Activated naive CD4-positive, alpha-beta T cell treated with anti-CD3 and anti-CD28 coated beads, Interleukin-2, amount 50 U/mL, for 24 hours (primary cell): ENCODE measurements at regions not wholly inside any gene's neighbourhood (a gene's known extent, or its start where the extent isn't known, plus 50 kb on each side); places are given as distances from the start of the nearest gene placed in this dataset.

ENCODE experiments used
- H3K27ac Mint-ChIP-seq: one replicate; pipeline ENCODE4 v1.8.0; 2021; ENCODE audit warnings: mild to moderate bottlenecking, mixed read lengths
- H3K27me3 Mint-ChIP-seq: one replicate; pipeline ENCODE4 v1.8.0; 2021; ENCODE audit warnings: mixed read lengths
- H3K36me3 Mint-ChIP-seq: one replicate; pipeline ENCODE4 v1.8.0; 2021; ENCODE audit warnings: mixed read lengths
- H3K4me1 Mint-ChIP-seq: one replicate; pipeline ENCODE4 v1.8.0; 2021; ENCODE audit warnings: mixed read lengths
- H3K4me3 Mint-ChIP-seq: one replicate; pipeline ENCODE4 v1.8.0; 2021; ENCODE audit warnings: mild to moderate bottlenecking, mixed read lengths
- H3K9me3 Mint-ChIP-seq: one replicate; pipeline ENCODE4 v1.8.0; 2021; ENCODE audit warnings: mixed read lengths

DNA sequence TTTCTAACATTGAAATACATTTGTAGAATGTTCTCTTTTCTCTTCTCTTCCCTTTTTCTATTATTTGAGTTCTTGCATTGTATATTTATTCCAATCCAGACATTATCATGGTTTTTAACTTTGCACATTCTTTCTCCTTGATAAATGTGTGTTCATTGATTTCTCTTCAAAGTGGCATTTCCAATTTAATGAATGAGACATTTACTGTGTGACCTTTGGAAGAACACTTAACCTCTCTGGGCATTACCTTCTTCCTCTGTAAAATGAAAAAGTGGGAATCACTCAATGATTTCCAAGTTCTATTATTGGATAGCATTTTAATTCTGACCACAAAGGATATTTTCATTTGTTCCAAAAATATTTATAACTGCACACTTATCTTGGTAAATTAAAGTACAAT lies 1095.8 kb downstream of the GALC start:
- Mint-ChIP-seq H3K9me3 (no peaks in the 10 kb centered on the region), H3K36me3 (no peaks in the 10 kb centered on the region), H3K4me3 (no peak overlapping the region), H3K4me1 (no peaks in the 10 kb centered on the region), H3K27me3 (no peaks in the 10 kb centered on the region), H3K27ac (no peak overlapping the region)

DNA sequence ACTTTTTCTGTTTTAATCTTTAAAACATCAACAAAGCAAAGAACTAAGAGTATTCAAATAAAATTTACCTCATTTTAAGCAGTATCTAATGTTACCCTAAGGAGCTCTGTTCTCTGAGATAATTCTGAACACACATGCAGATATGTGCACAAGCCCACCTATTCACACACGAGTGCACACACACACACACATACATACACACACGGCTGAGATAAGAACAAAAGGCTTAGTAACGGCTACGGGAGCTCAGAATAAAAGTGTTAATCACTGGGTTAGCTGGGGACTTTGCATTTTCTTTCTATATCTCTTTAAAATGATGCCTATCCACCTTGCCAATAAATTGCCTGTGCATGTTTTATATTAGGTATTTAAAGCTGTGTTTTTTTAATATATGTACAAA lies 1096.3 kb downstream of the GALC start:
- Mint-ChIP-seq H3K27ac (no peak overlapping the region), H3K27me3 (no peaks in the 10 kb centered on the region), H3K9me3 (no peaks in the 10 kb centered on the region), H3K4me3 (no peak overlapping the region), H3K36me3 (no peaks in the 10 kb centered on the region), H3K4me1 (no peaks in the 10 kb centered on the region)

DNA sequence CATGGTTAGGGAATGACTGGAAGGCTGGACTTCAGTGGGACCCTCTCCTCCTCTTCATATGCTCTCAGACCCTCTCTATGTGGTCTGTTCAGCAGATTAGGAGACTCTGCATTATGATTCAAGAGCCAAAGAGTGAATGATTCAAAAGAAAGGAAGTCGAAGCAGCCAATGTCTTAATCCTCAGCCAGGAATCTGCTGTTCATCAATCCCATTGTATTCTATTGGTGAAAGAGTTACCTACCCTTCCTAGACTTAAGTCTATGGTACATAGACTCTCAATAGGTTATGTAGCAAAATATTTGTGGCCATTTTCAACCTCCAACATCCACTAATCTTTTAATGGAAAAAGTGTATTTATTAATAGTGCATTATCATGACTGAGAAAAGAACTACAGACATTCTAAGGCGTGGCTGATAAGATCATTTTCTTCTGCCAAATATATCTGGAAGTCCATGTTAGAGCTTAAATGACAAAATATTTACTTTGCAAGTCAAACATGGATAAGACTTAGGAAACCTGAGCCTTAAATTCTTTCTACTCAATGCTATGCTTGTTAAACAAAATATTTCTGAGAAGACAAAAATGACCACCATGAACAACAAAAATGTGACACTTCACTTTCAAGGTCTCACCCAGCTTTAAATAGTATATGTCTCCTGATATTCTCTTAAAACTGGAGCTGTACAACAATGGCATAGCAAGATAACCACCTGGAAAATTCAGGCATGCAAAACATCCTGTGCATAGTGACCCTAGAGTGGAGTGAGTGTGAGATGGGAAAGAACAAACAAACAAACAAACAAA lies 1100.6 kb downstream of the GALC start:
- Mint-ChIP-seq H3K36me3 (no peaks in the 10 kb centered on the region), H3K9me3 (peaks cover 14% of the 10 kb centered on the region), H3K27me3 (no peaks in the 10 kb centered on the region), H3K4me1 (no peaks in the 10 kb centered on the region), H3K4me3 (no peak overlapping the region), H3K27ac (no peak overlapping the region)

DNA sequence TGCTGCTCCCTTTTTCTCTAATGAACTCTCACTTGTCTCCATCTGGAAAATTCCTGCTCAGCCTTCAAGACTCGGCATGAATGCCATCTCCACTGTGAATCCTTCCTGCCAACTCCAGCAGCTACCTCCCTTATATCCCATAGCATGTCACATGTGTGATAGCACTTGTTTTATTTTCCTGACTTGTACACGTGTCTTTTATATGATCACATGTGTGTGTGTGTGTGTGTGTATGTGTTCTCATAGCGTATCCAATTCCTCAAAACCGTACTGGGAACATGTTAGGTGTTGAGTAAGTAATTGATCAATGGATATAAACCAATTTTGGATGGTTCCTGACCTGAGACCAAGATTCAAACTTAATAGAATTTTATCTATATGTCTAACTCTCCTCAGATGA lies 1107.7 kb downstream of the GALC start:
- Mint-ChIP-seq H3K4me3 (no peak overlapping the region), H3K27me3 (no peaks in the 10 kb centered on the region), H3K36me3 (no peaks in the 10 kb centered on the region), H3K27ac (no peak overlapping the region), H3K4me1 (no peaks in the 10 kb centered on the region), H3K9me3 (peaks cover 11% of the 10 kb centered on the region)

DNA sequence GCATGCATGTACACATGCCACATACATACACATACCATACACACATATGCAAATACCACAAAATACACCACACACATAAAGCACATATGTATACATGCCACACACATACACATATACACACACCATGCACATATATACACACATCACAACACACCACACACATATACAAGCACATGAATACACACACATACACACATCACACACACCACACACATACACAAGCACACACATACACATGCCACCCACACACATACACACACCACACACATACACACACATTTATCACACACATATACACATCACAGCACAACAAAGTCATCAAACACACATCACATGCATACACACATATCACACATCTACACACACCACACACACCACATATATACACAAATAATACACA lies 1108.5 kb downstream of the GALC start:
- H3K27me3 Mint-ChIP-seq, result no peaks in the 10 kb centered on the region
- H3K4me1 Mint-ChIP-seq, result no peaks in the 10 kb centered on the region
- peaks cover 4% of the 10 kb centered on the region for H3K9me3 Mint-ChIP-seq
- no peaks in the 10 kb centered on the region for H3K36me3 Mint-ChIP-seq
- H3K4me3 Mint-ChIP-seq, result no peak overlapping the region
- no peak overlapping the region for H3K27ac Mint-ChIP-seq

DNA sequence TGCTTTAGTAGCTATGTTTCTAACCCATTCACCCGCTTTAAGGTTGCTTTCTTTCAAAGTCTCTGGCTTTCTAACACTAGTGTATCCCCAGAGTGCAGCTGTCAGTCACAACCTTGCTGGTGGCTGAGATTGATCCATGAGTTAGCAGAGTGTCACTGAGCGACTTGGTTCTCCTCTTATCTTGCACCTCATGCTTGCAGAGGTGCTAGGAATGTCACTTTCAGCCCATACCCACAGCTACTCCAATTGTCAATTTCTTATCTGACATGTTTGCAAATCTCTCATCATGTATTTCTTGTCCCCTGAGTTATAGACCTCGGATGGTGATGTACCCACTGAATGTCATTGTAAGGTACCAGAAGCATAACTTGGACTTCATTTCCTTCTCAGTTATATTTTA lies 1110.2 kb downstream of the GALC start:
- no peaks in the 10 kb centered on the region for H3K4me1 Mint-ChIP-seq
- peaks cover 4% of the 10 kb centered on the region for H3K9me3 Mint-ChIP-seq
- H3K27ac Mint-ChIP-seq, result no peak overlapping the region
- H3K36me3 Mint-ChIP-seq, result no peaks in the 10 kb centered on the region
- H3K4me3 Mint-ChIP-seq, result no peak overlapping the region
- H3K27me3 Mint-ChIP-seq, result no peaks in the 10 kb centered on the region

DNA sequence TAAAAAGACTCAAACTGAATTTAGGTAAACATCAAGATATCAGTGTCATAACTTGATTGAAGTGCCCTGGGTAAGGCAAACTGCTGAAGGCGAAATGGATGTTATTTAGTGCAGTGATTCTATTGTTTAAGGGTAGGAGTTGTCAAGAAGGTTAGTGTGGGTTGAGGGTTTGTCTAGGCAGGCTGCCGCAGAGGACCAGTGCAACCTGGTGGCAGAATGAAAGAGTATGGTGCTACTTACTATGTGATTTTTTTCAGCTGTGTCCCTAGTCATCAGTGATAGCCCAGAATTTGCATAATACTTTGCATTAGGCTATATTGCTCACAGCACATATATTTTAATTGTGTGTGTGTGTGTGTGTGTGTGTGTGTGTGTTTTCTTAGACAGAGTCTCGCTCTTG lies 1127.0 kb downstream of the GALC start:
- Mint-ChIP-seq H3K4me3 (no peak overlapping the region), H3K27ac (no peak overlapping the region)

DNA sequence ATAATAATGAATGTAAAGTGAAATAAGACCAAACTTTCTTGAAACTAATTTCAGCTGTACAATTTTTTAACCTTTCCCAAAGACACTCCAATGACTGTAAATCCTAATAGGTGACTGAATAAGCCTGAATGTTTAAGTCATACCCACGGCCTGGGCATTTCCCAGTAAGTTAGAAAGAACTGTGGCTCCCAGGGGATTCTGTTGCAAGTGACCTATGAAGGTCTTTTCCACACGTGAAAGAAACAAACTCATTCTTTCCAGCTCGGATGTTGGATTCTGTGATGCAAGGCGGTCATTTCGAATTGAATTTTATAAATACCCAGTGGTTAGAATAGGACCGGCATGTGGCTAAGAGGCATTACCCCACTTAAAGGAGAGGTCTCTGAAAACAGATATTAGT lies 1134.4 kb downstream of the GALC start:
- Mint-ChIP-seq H3K27ac (no peak overlapping the region), H3K9me3 (peaks cover 3% of the 10 kb centered on the region), H3K4me3 (no peak overlapping the region), H3K27me3 (no peaks in the 10 kb centered on the region), H3K36me3 (no peaks in the 10 kb centered on the region), H3K4me1 (no peaks in the 10 kb centered on the region)

More for the DNA sequence above, 1127.0 kb downstream of the GALC start:
- Mint-ChIP-seq H3K4me1 (no peaks in the 10 kb centered on the region), H3K27me3 (no peaks in the 10 kb centered on the region), H3K9me3 (no peaks in the 10 kb centered on the region), H3K36me3 (no peaks in the 10 kb centered on the region)

DNA sequence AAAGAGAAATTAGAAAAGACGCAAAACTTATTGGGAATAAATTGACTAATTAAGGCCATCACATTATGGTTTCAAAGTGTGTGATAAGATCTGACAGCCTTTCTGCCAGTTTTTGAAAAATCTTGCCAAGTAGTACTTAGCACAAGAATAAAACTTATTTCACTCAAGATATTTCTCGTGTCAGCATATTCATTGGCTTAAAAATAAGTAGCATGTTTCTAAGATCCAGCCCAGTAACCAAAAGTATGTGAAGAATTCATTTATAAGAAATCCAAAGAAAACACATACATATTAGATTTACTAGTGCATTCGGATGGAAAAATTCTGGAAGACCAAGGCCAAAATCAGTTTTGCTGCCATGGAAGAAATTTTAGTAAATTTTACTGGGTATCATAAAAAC lies 1135.0 kb downstream of the GALC start:
- Mint-ChIP-seq H3K27ac (no peak overlapping the region), H3K4me1 (no peaks in the 10 kb centered on the region), H3K27me3 (no peaks in the 10 kb centered on the region), H3K4me3 (no peak overlapping the region), H3K36me3 (no peaks in the 10 kb centered on the region), H3K9me3 (peaks cover 8% of the 10 kb centered on the region)

DNA sequence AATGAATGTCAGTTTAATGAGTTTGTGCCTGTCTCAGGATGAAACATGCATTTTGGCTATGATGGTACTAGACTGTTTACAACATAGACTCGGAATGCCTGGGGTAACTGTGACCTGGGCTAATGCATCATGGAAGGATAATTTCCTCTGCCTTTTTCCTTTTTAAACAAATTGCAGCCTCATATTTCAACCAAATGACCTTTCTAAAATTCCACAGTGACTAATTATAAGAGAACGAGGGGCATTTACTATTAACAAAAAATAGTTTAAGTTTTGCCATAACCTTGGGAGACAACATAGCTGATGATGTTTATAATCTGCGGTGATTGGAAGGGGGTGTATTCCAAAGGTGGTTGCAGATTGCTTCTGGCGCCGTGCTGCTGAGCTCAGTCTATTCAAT lies 1140.5 kb downstream of the GALC start:
- Mint-ChIP-seq H3K9me3 (peaks cover 17% of the 10 kb centered on the region), H3K27ac (no peak overlapping the region), H3K36me3 (no peaks in the 10 kb centered on the region), H3K4me3 (no peak overlapping the region), H3K27me3 (no peaks in the 10 kb centered on the region), H3K4me1 (no peaks in the 10 kb centered on the region)

DNA sequence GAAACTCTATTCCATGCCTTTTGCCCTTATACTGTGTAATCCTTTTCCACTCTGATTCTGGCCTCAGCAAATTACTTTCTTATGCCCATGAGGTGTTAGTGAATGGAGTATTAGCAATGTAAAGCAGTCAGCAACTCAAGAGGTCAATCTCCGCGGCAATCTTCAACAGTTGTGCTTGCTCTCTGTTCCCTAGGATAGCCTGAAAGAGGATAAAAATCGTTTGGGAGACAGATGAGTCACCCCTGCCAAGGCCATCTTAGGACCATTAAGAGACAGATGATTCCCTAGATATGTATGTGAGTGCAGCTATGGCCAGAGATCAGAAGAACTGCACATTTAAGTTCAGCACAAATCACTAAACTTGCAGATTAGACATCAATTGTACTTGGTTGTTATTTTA lies 1145.8 kb downstream of the GALC start:
- no peaks in the 10 kb centered on the region for H3K27me3 Mint-ChIP-seq
- no peaks in the 10 kb centered on the region for H3K4me1 Mint-ChIP-seq
- no peak overlapping the region for H3K4me3 Mint-ChIP-seq
- H3K36me3 Mint-ChIP-seq, result no peaks in the 10 kb centered on the region
- no peak overlapping the region for H3K27ac Mint-ChIP-seq
- H3K9me3 Mint-ChIP-seq, result peaks cover 14% of the 10 kb centered on the region

DNA sequence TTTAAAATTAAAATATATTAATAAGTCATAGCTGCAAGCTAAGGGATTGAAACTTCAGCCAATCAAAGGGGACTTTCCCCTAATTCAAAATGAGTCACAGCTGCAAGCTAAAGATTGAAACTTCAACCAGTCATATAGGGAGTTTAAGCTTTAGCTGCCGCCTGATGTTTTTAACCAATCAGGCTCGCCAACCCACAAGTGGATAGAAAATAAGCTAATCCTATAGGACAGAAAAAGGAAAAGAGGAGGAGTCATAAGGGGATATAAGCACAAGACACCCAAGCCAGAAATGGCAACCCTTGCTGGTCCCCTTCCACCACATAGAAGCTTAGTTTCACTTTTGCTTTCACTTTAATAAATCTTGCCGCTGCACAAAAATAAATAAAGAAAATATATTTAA lies 1154.6 kb downstream of the GALC start:
- H3K36me3 Mint-ChIP-seq, result no peaks in the 10 kb centered on the region
- H3K4me1 Mint-ChIP-seq, result no peaks in the 10 kb centered on the region

DNA sequence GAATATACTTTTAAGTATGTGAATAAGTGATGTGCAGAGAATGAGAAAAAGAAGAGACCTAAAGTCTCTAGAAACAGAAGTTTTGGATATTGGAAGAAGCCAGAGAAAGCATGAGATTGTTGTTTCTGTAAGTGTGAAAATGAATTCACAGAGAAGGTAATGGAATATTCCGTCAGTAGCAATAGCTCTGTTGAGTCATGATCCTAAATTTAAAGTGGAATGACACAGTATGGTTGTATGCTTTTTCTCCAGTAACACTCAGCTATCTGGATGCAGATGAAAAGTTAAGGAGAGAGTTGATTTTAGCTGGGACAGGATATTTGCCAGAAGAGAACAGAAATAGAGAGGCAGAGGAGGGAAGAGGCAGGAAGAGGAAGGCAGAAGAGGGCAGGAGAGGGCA lies 1166.3 kb downstream of the GALC start:
- H3K27ac Mint-ChIP-seq, result no peak overlapping the region
- H3K36me3 Mint-ChIP-seq, result no peaks in the 10 kb centered on the region
- H3K4me1 Mint-ChIP-seq, result no peaks in the 10 kb centered on the region
- no peak overlapping the region for H3K4me3 Mint-ChIP-seq
- H3K9me3 Mint-ChIP-seq, result no peaks in the 10 kb centered on the region
- H3K27me3 Mint-ChIP-seq, result no peaks in the 10 kb centered on the region

More for the DNA sequence above, 1154.6 kb downstream of the GALC start:
- H3K4me3 Mint-ChIP-seq, result no peak overlapping the region
- H3K27ac Mint-ChIP-seq, result no peak overlapping the region
- H3K9me3 Mint-ChIP-seq, result no peaks in the 10 kb centered on the region
- no peaks in the 10 kb centered on the region for H3K27me3 Mint-ChIP-seq

DNA sequence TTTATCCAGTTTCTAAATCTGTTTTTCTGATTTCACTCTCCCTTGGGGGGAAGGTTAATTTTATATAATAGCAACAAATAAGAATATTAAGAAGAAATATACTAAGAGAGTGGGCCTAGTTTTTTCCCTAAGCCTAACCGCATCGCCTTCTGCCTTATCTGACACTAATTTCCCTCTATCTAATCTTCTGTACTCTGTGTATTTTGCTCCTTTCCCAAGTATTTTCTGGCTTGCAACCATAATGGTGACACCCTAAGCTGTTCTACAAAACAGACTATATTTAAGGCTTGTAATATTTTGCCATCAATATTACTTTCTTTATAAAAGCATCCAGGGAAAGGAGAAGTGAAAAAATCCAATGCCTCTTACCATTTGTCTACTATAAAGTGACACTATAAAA lies 1168.8 kb downstream of the GALC start:
- Mint-ChIP-seq H3K4me3 (no peak overlapping the region), H3K9me3 (no peaks in the 10 kb centered on the region), H3K27me3 (no peaks in the 10 kb centered on the region), H3K36me3 (no peaks in the 10 kb centered on the region), H3K4me1 (no peaks in the 10 kb centered on the region), H3K27ac (no peak overlapping the region)

DNA sequence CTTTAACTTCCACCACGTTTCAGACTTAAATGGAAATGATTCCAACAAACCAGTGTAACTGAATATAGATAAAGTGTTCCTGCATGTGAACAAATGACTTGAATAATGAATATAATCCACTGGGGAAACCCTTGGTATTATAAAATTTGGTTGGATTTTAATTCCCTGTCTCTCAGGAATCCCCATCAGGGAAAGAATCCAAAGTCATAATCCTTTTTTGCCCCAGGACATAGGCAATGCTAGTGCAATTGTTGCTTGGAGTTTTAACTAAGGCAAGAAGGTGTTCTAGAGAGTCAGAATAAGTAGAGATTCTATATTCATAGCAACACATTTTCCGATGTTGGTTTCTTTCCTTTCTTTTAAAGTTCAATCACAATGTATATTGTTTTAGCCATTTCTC lies 1169.4 kb downstream of the GALC start:
- H3K36me3 Mint-ChIP-seq, result no peaks in the 10 kb centered on the region

DNA sequence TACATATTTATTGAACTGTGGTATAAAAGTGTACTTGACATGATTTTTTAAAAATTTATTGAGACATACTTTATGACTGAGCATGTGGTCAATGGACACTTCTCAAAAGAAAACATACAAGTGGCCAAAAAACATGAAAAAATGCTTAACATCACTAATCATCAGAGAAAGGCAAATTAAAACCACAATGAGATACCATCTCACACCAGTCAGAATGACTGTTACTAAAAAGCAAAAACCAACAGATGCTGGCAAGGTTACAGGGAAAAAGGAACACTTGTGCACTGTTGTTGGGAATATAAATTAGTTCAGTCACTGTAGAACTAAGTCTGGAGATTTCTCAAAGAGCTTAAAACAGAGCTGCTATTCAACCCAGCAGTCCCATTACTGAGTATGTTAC lies 1177.6 kb downstream of the GALC start:
- Mint-ChIP-seq H3K4me3 (no peak overlapping the region), H3K36me3 (no peaks in the 10 kb centered on the region), H3K27me3 (no peaks in the 10 kb centered on the region), H3K4me1 (no peaks in the 10 kb centered on the region), H3K9me3 (no peaks in the 10 kb centered on the region), H3K27ac (no peak overlapping the region)

More for the DNA sequence above, 1169.4 kb downstream of the GALC start:
- no peak overlapping the region for H3K4me3 Mint-ChIP-seq
- H3K4me1 Mint-ChIP-seq, result no peaks in the 10 kb centered on the region
- no peaks in the 10 kb centered on the region for H3K27me3 Mint-ChIP-seq
- no peaks in the 10 kb centered on the region for H3K9me3 Mint-ChIP-seq
- H3K27ac Mint-ChIP-seq, result no peak overlapping the region

DNA sequence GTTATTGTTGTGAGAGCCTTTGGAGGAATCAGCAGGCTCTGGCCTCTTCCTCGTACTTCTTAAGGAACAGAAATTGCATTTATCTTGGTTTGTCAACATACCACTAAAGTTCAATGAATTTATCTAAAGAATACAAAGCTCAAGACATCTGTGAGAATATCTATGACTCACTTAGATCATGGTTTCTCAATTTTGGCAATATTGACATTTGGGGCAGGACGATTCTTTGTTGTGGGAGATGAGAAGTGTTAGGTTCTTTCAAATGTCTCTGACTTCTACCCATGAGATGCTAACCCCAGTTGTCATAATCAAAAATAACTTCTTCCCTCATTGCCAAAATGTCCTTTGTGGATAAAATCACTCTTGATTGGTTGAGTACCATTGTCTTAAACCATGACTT lies 1190.3 kb downstream of the GALC start:
- H3K4me3 Mint-ChIP-seq, result no peak overlapping the region
- no peaks in the 10 kb centered on the region for H3K9me3 Mint-ChIP-seq
- H3K36me3 Mint-ChIP-seq, result no peaks in the 10 kb centered on the region
- H3K27ac Mint-ChIP-seq, result no peak overlapping the region
- no peaks in the 10 kb centered on the region for H3K27me3 Mint-ChIP-seq
- no peaks in the 10 kb centered on the region for H3K4me1 Mint-ChIP-seq
